H1 (cell line): ENCODE measurements at regions not wholly inside any gene's neighbourhood (a gene's known extent, or its start where the extent isn't known, plus 50 kb on each side); places are given as distances from the start of the nearest gene placed in this dataset.

Experiments used
- CTCF ChIA-PET: fragments of 300-600 bp; sonication (Branson Sonifier 250); formaldehyde crosslinking; loops from one replicate; lab custom pipeline; 2021; ENCODE audit not compliant: partially characterized antibody; lab: Charles Lee
- POLR2A ChIA-PET: fragments of 300-600 bp; sonication (Branson Sonifier 250); formaldehyde crosslinking; loops from one replicate; lab custom pipeline; 2021; ENCODE audit warnings: inconsistent platforms; ENCODE audit not compliant: partially characterized antibody; lab: Charles Lee
- DNase-seq, 2 experiments: peaks; one replicate each; pipeline versions ENCODE4 v3.0.0 to v3.0.0-alpha.2; 2010 to 2022; ENCODE audit warnings: low spot score in 2 of 2, low read depth in 1 of 2, mixed read lengths in 1 of 2
- FAIRE-seq: peaks from 2 replicates; lab custom pipeline; 2011; peaks lifted over from hg19 to GRCh38; lab: Jason Lieb, UNC
- H2AFZ ChIP-seq: 2 replicates; pipeline ENCODE4 v1.8.1; 2012; ENCODE audit warnings: low read length, inconsistent platforms
- H2AK5ac ChIP-seq: 2 replicates; pipeline ENCODE4 v1.6.1; 2013; ENCODE audit warnings: low read depth, low read length
- H2BK120ac ChIP-seq: replicated peaks from 2 replicates; pipeline ENCODE3; 2013; ENCODE audit warnings: low read depth, low read length, inconsistent platforms
- H2BK12ac ChIP-seq: 2 replicates; pipeline ENCODE4 v1.6.1; 2013; ENCODE audit warnings: low read depth, low read length
- H2BK15ac ChIP-seq: 2 replicates; pipeline ENCODE4 v1.6.1; 2013; ENCODE audit warnings: low read length
- H2BK20ac ChIP-seq: 2 replicates; pipeline ENCODE4 v1.6.1; 2013; ENCODE audit warnings: low read length
- H2BK5ac ChIP-seq: 2 replicates; pipeline ENCODE4 v1.6.1; 2013; ENCODE audit warnings: low read depth, low read length
- H3K14ac ChIP-seq: 2 replicates; pipeline ENCODE4 v1.6.1; 2013; ENCODE audit warnings: inconsistent platforms; ENCODE audit not compliant: insufficient read length
- H3K18ac ChIP-seq: 2 replicates; pipeline ENCODE4 v1.6.1; 2013; ENCODE audit warnings: low read length; ENCODE audit errors: extremely low read depth
- H3K23ac ChIP-seq: 2 replicates; pipeline ENCODE4 v1.6.1; 2013; ENCODE audit warnings: inconsistent platforms; ENCODE audit not compliant: insufficient read length
- H3K23me2 ChIP-seq: 2 replicates; pipeline ENCODE4 v1.6.1; 2013; ENCODE audit warnings: low read depth, low read length
- H3K27ac ChIP-seq: 2 replicates; pipeline ENCODE4 v1.6.1; 2011; ENCODE audit warnings: low read depth, low read length, inconsistent platforms
- H3K27me3 ChIP-seq, 4 experiments: replicated peaks in 1 of 4; 1 replicate in 1 of 4; 2 replicates in 3 of 4; pipeline versions ENCODE4 v1.6.1 to v1.8.1; 2011 to 2013; ENCODE audit warnings: low read length in 3 of 4, mild to moderate bottlenecking in 3 of 4, inconsistent platforms in 2 of 4, mixed read lengths in 2 of 4, moderate library complexity in 1 of 4; ENCODE audit not compliant: control insufficient read depth in 3 of 4, insufficient read depth in 3 of 4; ENCODE audit errors: extremely low read depth in 1 of 4
- H3K36me3 ChIP-seq, 4 experiments: 2 replicates each; pipeline versions ENCODE4 v1.6.1 to v1.8.1; 2011 to 2013; ENCODE audit warnings: mild to moderate bottlenecking in 4 of 4, low read length in 3 of 4, moderate library complexity in 2 of 4, control low read depth in 1 of 4, inconsistent platforms in 1 of 4; ENCODE audit not compliant: insufficient read depth in 4 of 4, control insufficient read depth in 2 of 4
- H3K4ac ChIP-seq: replicated peaks from 2 replicates; pipeline ENCODE3; 2013; ENCODE audit warnings: low read length, low read depth, mixed read lengths, inconsistent platforms; ENCODE audit not compliant: insufficient read length
- H3K4me1 ChIP-seq, 4 experiments: replicated peaks in 1 of 4; 1 replicate in 1 of 4; 2 replicates in 3 of 4; pipeline versions ENCODE4 v1.6.1 to v1.8.1; 2011 to 2013; ENCODE audit warnings: low read length in 3 of 4, inconsistent platforms in 2 of 4, mixed read lengths in 1 of 4; ENCODE audit not compliant: insufficient read depth in 4 of 4, control insufficient read depth in 3 of 4
- H3K4me2 ChIP-seq, 2 experiments: 2 replicates each; pipeline versions ENCODE4 v1.6.1 to v1.8.1; 2011 to 2013; ENCODE audit warnings: low read depth in 2 of 2, low read length in 2 of 2, control low read depth in 1 of 2, inconsistent platforms in 1 of 2, mild to moderate bottlenecking in 1 of 2; ENCODE audit not compliant: insufficient read depth in 1 of 2
- H3K4me3 ChIP-seq, 4 experiments: fragments of 200-600, 300-600 bp in 1 of 4; sonication (generic), shearing (Covaris generic), sonication (Bioruptor Twin) in 1 of 4; 2 replicates each; pipeline versions ENCODE4 v1.5.1 to v1.8.1; 2011 to 2016; ENCODE audit warnings: low read length in 4 of 4, low read depth in 3 of 4, control low read depth in 2 of 4, inconsistent platforms in 2 of 4, mild to moderate bottlenecking in 2 of 4, mixed read lengths in 1 of 4, moderate library complexity in 1 of 4; ENCODE audit not compliant: insufficient read depth in 2 of 4; ENCODE audit errors: extremely low read depth in 1 of 4
- H3K56ac ChIP-seq: replicated peaks from 2 replicates; pipeline ENCODE3; 2013; ENCODE audit warnings: low read depth, mild to moderate bottlenecking, mixed read lengths, low read length, inconsistent platforms; ENCODE audit not compliant: insufficient read length
- H3K79me1 ChIP-seq: 2 replicates; pipeline ENCODE4 v1.6.1; 2013; ENCODE audit warnings: low read depth, low read length, control low read depth
- H3K79me2 ChIP-seq, 2 experiments: 2 replicates each; pipeline versions ENCODE4 v1.6.1 to v1.8.1; 2012 to 2013; ENCODE audit warnings: low read length in 2 of 2, mild to moderate bottlenecking in 2 of 2, inconsistent platforms in 1 of 2; ENCODE audit not compliant: insufficient read depth in 2 of 2, control insufficient read depth in 1 of 2
- H3K9ac ChIP-seq, 4 experiments: replicated peaks in 1 of 4; 1 replicate in 1 of 4; 2 replicates in 3 of 4; pipeline versions ENCODE4 v1.6.1 to v1.8.1; 2011 to 2013; ENCODE audit warnings: low read depth in 3 of 4, low read length in 3 of 4, control low read depth in 2 of 4, mild to moderate bottlenecking in 2 of 4, moderate library complexity in 2 of 4, inconsistent platforms in 1 of 4; ENCODE audit errors: extremely low read depth in 1 of 4
- H3K9me3 ChIP-seq, 2 experiments: 2 replicates each; pipeline versions ENCODE4 v1.6.1 to v1.8.1; 2012 to 2013; ENCODE audit warnings: mild to moderate bottlenecking in 2 of 2, moderate library complexity in 2 of 2, control low read depth in 1 of 2, inconsistent platforms in 1 of 2, low read depth in 1 of 2, low read length in 1 of 2, mixed read lengths in 1 of 2; ENCODE audit not compliant: insufficient read depth in 2 of 2
- H4K20me1 ChIP-seq, 2 experiments: replicated peaks in 1 of 2; 2 replicates each; pipeline versions ENCODE3 to v1.8.1; 2011 to 2013; ENCODE audit warnings: inconsistent platforms in 2 of 2, low read length in 2 of 2, mild to moderate bottlenecking in 1 of 2; ENCODE audit not compliant: insufficient read depth in 2 of 2, control insufficient read depth in 1 of 2
- H4K5ac ChIP-seq: 2 replicates; pipeline ENCODE4 v1.6.1; 2013; ENCODE audit warnings: low read length, low read depth, mixed read lengths, inconsistent platforms; ENCODE audit not compliant: insufficient read length
- H4K8ac ChIP-seq: 2 replicates; pipeline ENCODE4 v1.8.0; 2013; ENCODE audit warnings: mild to moderate bottlenecking, moderate library complexity, low read length, inconsistent platforms; ENCODE audit not compliant: insufficient read depth; ENCODE audit errors: extremely low read depth
- H4K91ac ChIP-seq: replicated peaks from 2 replicates; pipeline ENCODE3; 2013; ENCODE audit warnings: low read length, mixed read lengths, inconsistent platforms; ENCODE audit not compliant: insufficient read length
- CTBP2 ChIP-seq: IDR thresholded peaks from 2 replicates; pipeline ENCODE4 v1.7.0; 2011; ENCODE audit warnings: borderline replicate concordance, mild to moderate bottlenecking, moderate library complexity, mixed read lengths, low read length; ENCODE audit not compliant: insufficient read depth, insufficient read length
- RBBP5 ChIP-seq: IDR thresholded peaks from 2 replicates; pipeline ENCODE4 v1.7.1; 2012; ENCODE audit warnings: low read depth, mild to moderate bottlenecking, inconsistent platforms, low read length, moderate library complexity, borderline replicate concordance
- ZNF274 ChIP-seq: IDR thresholded peaks from 2 replicates; pipeline ENCODE4 v1.7.0; 2012; ENCODE audit warnings: low read length, borderline replicate concordance; ENCODE audit errors: extremely low read depth
- WGBS, 2 experiments: shearing (Covaris generic) in 1 of 2; methylation state at CpG; one replicate each; pipeline versions ENCODE4 v1.1.6 to v1.1.7; 2013 to 2015; ENCODE audit warnings: low lambda C conversion rate in 2 of 2, mixed read lengths in 2 of 2, inconsistent platforms in 1 of 2, low coverage in 1 of 2, missing lambda C conversion rate in 1 of 2; ENCODE audit not compliant: insufficient replicate concordance in 2 of 2, insufficient coverage in 1 of 2, insufficient read length in 1 of 2; ENCODE audit errors: extremely low coverage in 1 of 2, missing lambda C conversion rate in 1 of 2; 5-methylcytosine and 5-hydroxymethylcytosine counted together
- TF ChIP-seq, protein P1 (sequence below): IDR thresholded peaks from 2 replicates; pipeline ENCODE4 v1.6.1; 2012; ENCODE audit warnings: inconsistent platforms

DNA sequence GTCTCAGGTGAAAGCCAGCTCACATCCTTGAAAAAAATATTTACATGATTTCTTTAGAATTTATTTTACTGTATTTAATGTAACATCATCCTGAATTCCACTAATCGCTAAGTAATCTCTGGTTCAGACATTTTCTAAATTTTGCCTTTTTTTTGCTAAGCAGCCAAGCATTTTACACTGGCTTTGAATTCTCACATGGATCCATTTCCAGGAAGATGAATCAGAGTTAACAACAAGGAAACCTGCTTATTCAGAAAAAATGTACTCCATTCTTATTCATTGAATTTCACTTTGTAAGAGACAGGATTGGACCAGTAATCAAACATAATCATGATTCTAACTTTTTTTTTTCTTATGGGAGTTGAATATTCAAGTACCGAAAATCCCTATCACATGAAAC is 1785.1 kb upstream of the FLRT2 start:
- FAIRE-seq (no peak), DNase-seq (no peak)
- Histone ChIP-seq H3K56ac (no peak overlapping the region), H3K79me1 (no peaks in the 10 kb centered on the region), H3K36me3 (no peaks in the 10 kb centered on the region), H3K18ac (no peak overlapping the region), H3K27ac (no peak overlapping the region), H2BK12ac (no peak overlapping the region), H2AK5ac (no peak overlapping the region), H3K4me1 (no peaks in the 10 kb centered on the region), H3K23ac (no peak overlapping the region), H3K79me2 (no peaks in the 10 kb centered on the region), H3K23me2 (no peaks in the 10 kb centered on the region), H4K91ac (no peak overlapping the region), H3K27me3 (no peaks in the 10 kb centered on the region), H2AFZ (no peak overlapping the region), H3K9me3 (no peaks in the 10 kb centered on the region), H2BK20ac (no peak overlapping the region), H2BK15ac (no peak overlapping the region), H3K4me3 (no peak overlapping the region), H2BK5ac (no peak overlapping the region), H4K8ac (no peak overlapping the region), H3K4me2 (no peak overlapping the region), H2BK120ac (no peak overlapping the region), H4K5ac (no peak overlapping the region), H4K20me1 (no peaks in the 10 kb centered on the region), H3K14ac (no peak overlapping the region), H3K9ac (no peak overlapping the region), H3K4ac (no peak overlapping the region)
- POLR2A ChIA-PET, result no interaction called here
- 87% methylated on average over 2 of the region's 2 CpGs; no CpG with 5 or more reads in 1 of the 2 experiments for WGBS, 2 experiments
- CTCF ChIA-PET, result interaction anchor here (0.9 kb wide), 1 partner anchor 143 kb away, joined by 3 read pairs; no protein-coding TSS in a partner anchor
- TF ChIP-seq, protein P1, sequence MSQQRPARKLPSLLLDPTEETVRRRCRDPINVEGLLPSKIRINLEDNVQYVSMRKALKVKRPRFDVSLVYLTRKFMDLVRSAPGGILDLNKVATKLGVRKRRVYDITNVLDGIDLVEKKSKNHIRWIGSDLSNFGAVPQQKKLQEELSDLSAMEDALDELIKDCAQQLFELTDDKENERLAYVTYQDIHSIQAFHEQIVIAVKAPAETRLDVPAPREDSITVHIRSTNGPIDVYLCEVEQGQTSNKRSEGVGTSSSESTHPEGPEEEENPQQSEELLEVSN, result no peak
- TF ChIP-seq CTBP2, result no peak
- no peak for TF ChIP-seq ZNF274
- no peak for TF ChIP-seq RBBP5
